Breast epithelium (tissue), 3 donors: ENCODE measurements at regions not wholly inside any gene's neighbourhood (a gene's known extent, or its start where the extent isn't known, plus 50 kb on each side); places are given as distances from the start of the nearest gene placed in this dataset.

ENCODE experiments used
- POLR2A ChIP-seq: fragments of 450-650 bp; IDR thresholded peaks from one replicate; pipeline ENCODE4 v1.6.1; 2016; ENCODE audit warnings: antibody characterized with exemption, mild to moderate bottlenecking, moderate library complexity
- TF ChIP-seq, protein P1 (sequence below), 3 donors: fragments of 450-650 bp; IDR thresholded peaks; one replicate each; pipeline ENCODE4 v1.5.1; 2016 to 2017; ENCODE audit warnings: antibody characterized with exemption in 3 of 3, mild to moderate bottlenecking in 3 of 3, moderate library complexity in 3 of 3

GRCh38 chr12:105956662-105957457, 181.9 kb downstream of the NUAK1 start:
- TF ChIP-seq, protein P1, sequence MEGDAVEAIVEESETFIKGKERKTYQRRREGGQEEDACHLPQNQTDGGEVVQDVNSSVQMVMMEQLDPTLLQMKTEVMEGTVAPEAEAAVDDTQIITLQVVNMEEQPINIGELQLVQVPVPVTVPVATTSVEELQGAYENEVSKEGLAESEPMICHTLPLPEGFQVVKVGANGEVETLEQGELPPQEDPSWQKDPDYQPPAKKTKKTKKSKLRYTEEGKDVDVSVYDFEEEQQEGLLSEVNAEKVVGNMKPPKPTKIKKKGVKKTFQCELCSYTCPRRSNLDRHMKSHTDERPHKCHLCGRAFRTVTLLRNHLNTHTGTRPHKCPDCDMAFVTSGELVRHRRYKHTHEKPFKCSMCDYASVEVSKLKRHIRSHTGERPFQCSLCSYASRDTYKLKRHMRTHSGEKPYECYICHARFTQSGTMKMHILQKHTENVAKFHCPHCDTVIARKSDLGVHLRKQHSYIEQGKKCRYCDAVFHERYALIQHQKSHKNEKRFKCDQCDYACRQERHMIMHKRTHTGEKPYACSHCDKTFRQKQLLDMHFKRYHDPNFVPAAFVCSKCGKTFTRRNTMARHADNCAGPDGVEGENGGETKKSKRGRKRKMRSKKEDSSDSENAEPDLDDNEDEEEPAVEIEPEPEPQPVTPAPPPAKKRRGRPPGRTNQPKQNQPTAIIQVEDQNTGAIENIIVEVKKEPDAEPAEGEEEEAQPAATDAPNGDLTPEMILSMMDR (IDR thresholded peaks at IDR 0.05) = no peak
- TF ChIP-seq POLR2A = no peak
